ENCODE measurements at regions not wholly inside any gene's neighbourhood (a gene's known extent, or its start where the extent isn't known, plus 50 kb on each side); places are given as distances from the start of the nearest gene placed in this dataset.
A peak's percentile ranks its signal among the peaks of the same experiment; 100 is the strongest.
"Not testable (repeated sequence)": the region's sequence is repeated elsewhere in the genome, so short reads cannot be mapped to it uniquely, and the experiment has no call there.

- H3K4me1 ChIP-seq (ENCODE audit: insufficient read depth, low read length); DNase-seq (ENCODE audit: insufficient read length, low spot score, missing footprints); H4K20me1 ChIP-seq (ENCODE audit: insufficient read depth, low read length); H2AFZ ChIP-seq (ENCODE audit: low read length); H3K9me3 ChIP-seq (ENCODE audit: low read depth, low read length); H3K36me3 ChIP-seq (ENCODE audit: insufficient read depth, low read length); H3K4me3 ChIP-seq (ENCODE audit: insufficient read depth, low read length); H3K27ac ChIP-seq (ENCODE audit: low read depth, low read length); H3K27me3 ChIP-seq (ENCODE audit: insufficient read depth, low read length); H3K4me2 ChIP-seq (ENCODE audit: insufficient read depth, low read length); H3K79me2 ChIP-seq (ENCODE audit: insufficient read depth, low read length): not testable (repeated sequence)
These were observed 162.8 kb upstream of the ZNF519 start for GRCh38 chr18:14295081-14295480.

GRCh38 chr18:14285053-14285452 is 152.8 kb upstream of the ZNF519 start:
- Histone ChIP-seq H3K4me2 (ENCODE audit: insufficient read depth, low read length) (no peak overlapping the region), H3K4me3 (ENCODE audit: insufficient read depth, low read length) (no peak overlapping the region), H3K27ac (ENCODE audit: low read depth, low read length) (no peak overlapping the region), H3K9me3 (ENCODE audit: low read depth, low read length) (no peaks in the 10 kb centered on the region), H3K27me3 (ENCODE audit: insufficient read depth, low read length) (no peaks in the 10 kb centered on the region), H3K4me1 (ENCODE audit: insufficient read depth, low read length) (no peaks in the 10 kb centered on the region), H4K20me1 (ENCODE audit: insufficient read depth, low read length) (no peaks in the 10 kb centered on the region), H3K79me2 (ENCODE audit: insufficient read depth, low read length) (no peaks in the 10 kb centered on the region), H2AFZ (ENCODE audit: low read length) (no peak overlapping the region), H3K36me3 (ENCODE audit: insufficient read depth, low read length) (no peaks in the 10 kb centered on the region)
- no peak for TF ChIP-seq CTCF (IDR thresholded peaks at IDR 0.05; ENCODE audit: extremely low read depth, low read depth, low read length)
- no peak for DNase-seq (ENCODE audit: insufficient read length, low spot score, missing footprints)

GRCh38 chr18:14275391-14275790 is 143.2 kb upstream of the ZNF519 start:
- H3K4me3 ChIP-seq (ENCODE audit: insufficient read depth, low read length); H3K36me3 ChIP-seq (ENCODE audit: insufficient read depth, low read length); H4K20me1 ChIP-seq (ENCODE audit: insufficient read depth, low read length): not testable (repeated sequence)

GRCh38 chr18:14265637-14266410 is 133.6 kb upstream of the ZNF519 start:
- not testable (repeated sequence) for H3K27me3 ChIP-seq (ENCODE audit: insufficient read depth, low read length); H3K4me2 ChIP-seq (ENCODE audit: insufficient read depth, low read length); H3K4me1 ChIP-seq (ENCODE audit: insufficient read depth, low read length); H3K9me3 ChIP-seq (ENCODE audit: low read depth, low read length); H4K20me1 ChIP-seq (ENCODE audit: insufficient read depth, low read length); H3K4me3 ChIP-seq (ENCODE audit: insufficient read depth, low read length); H3K36me3 ChIP-seq (ENCODE audit: insufficient read depth, low read length); H2AFZ ChIP-seq (ENCODE audit: low read length); H3K79me2 ChIP-seq (ENCODE audit: insufficient read depth, low read length); H3K27ac ChIP-seq (ENCODE audit: low read depth, low read length)
- DNase-seq (ENCODE audit: insufficient read length, low spot score, missing footprints) = peak; percentile 18

More at GRCh38 chr18:14275391-14275790, 143.2 kb upstream of the ZNF519 start:
- H3K27me3 ChIP-seq (ENCODE audit: insufficient read depth, low read length); H2AFZ ChIP-seq (ENCODE audit: low read length); H3K79me2 ChIP-seq (ENCODE audit: insufficient read depth, low read length); H3K4me2 ChIP-seq (ENCODE audit: insufficient read depth, low read length); DNase-seq (ENCODE audit: insufficient read length, low spot score, missing footprints); H3K4me1 ChIP-seq (ENCODE audit: insufficient read depth, low read length); H3K27ac ChIP-seq (ENCODE audit: low read depth, low read length); H3K9me3 ChIP-seq (ENCODE audit: low read depth, low read length): not testable (repeated sequence)

GRCh38 chr18:14262786-14263185 is 130.6 kb upstream of the ZNF519 start:
- not testable (repeated sequence) for H3K4me1 ChIP-seq (ENCODE audit: insufficient read depth, low read length)

GRCh38 chr18:14250084-14250677 is 117.9 kb upstream of the ZNF519 start:
- H3K79me2 ChIP-seq (ENCODE audit: insufficient read depth, low read length); H3K36me3 ChIP-seq (ENCODE audit: insufficient read depth, low read length); H3K4me1 ChIP-seq (ENCODE audit: insufficient read depth, low read length); H4K20me1 ChIP-seq (ENCODE audit: insufficient read depth, low read length); DNase-seq (ENCODE audit: insufficient read length, low spot score, missing footprints); H3K27me3 ChIP-seq (ENCODE audit: insufficient read depth, low read length); H2AFZ ChIP-seq (ENCODE audit: low read length); H3K9me3 ChIP-seq (ENCODE audit: low read depth, low read length); H3K27ac ChIP-seq (ENCODE audit: low read depth, low read length); H3K4me2 ChIP-seq (ENCODE audit: insufficient read depth, low read length); H3K4me3 ChIP-seq (ENCODE audit: insufficient read depth, low read length): not testable (repeated sequence)

More at GRCh38 chr18:14262786-14263185, 130.6 kb upstream of the ZNF519 start:
- H3K36me3 ChIP-seq (ENCODE audit: insufficient read depth, low read length); H3K79me2 ChIP-seq (ENCODE audit: insufficient read depth, low read length); H4K20me1 ChIP-seq (ENCODE audit: insufficient read depth, low read length); H3K27ac ChIP-seq (ENCODE audit: low read depth, low read length); H2AFZ ChIP-seq (ENCODE audit: low read length); H3K9me3 ChIP-seq (ENCODE audit: low read depth, low read length); DNase-seq (ENCODE audit: insufficient read length, low spot score, missing footprints); H3K4me3 ChIP-seq (ENCODE audit: insufficient read depth, low read length); H3K4me2 ChIP-seq (ENCODE audit: insufficient read depth, low read length); H3K27me3 ChIP-seq (ENCODE audit: insufficient read depth, low read length): not testable (repeated sequence)

- not testable (repeated sequence) for H3K9me3 ChIP-seq (ENCODE audit: low read depth, low read length); DNase-seq (ENCODE audit: insufficient read length, low spot score, missing footprints); H3K4me3 ChIP-seq (ENCODE audit: insufficient read depth, low read length)
These were observed 107.0 kb upstream of the ZNF519 start for GRCh38 chr18:14239224-14239623.

GRCh38 chr18:14236356-14237048 is 104.3 kb upstream of the ZNF519 start:
- not testable (repeated sequence) for H3K27me3 ChIP-seq (ENCODE audit: insufficient read depth, low read length); H2AFZ ChIP-seq (ENCODE audit: low read length); H3K9me3 ChIP-seq (ENCODE audit: low read depth, low read length); H3K4me2 ChIP-seq (ENCODE audit: insufficient read depth, low read length); DNase-seq (ENCODE audit: insufficient read length, low spot score, missing footprints); H3K36me3 ChIP-seq (ENCODE audit: insufficient read depth, low read length); H3K27ac ChIP-seq (ENCODE audit: low read depth, low read length); H3K4me3 ChIP-seq (ENCODE audit: insufficient read depth, low read length); H3K79me2 ChIP-seq (ENCODE audit: insufficient read depth, low read length); H3K4me1 ChIP-seq (ENCODE audit: insufficient read depth, low read length); H4K20me1 ChIP-seq (ENCODE audit: insufficient read depth, low read length)

More at GRCh38 chr18:14239224-14239623, 107.0 kb upstream of the ZNF519 start:
- H2AFZ ChIP-seq (ENCODE audit: low read length); H4K20me1 ChIP-seq (ENCODE audit: insufficient read depth, low read length); H3K27ac ChIP-seq (ENCODE audit: low read depth, low read length); H3K36me3 ChIP-seq (ENCODE audit: insufficient read depth, low read length); H3K79me2 ChIP-seq (ENCODE audit: insufficient read depth, low read length); H3K4me2 ChIP-seq (ENCODE audit: insufficient read depth, low read length); H3K27me3 ChIP-seq (ENCODE audit: insufficient read depth, low read length); H3K4me1 ChIP-seq (ENCODE audit: insufficient read depth, low read length): not testable (repeated sequence)
